Ishikawa (cell line): ENCODE measurements at regions not wholly inside any gene's neighbourhood (a gene's known extent, or its start where the extent isn't known, plus 50 kb on each side); places are given as distances from the start of the nearest gene placed in this dataset.

Source experiments
- CEBPB ChIP-seq: IDR thresholded peaks from 2 replicates; pipeline ENCODE4 v1.6.1; 2012
- CREB1 ChIP-seq: IDR thresholded peaks from 2 replicates; pipeline ENCODE4 v1.6.1; 2012; ENCODE audit warnings: low read depth
- EGR1 ChIP-seq: IDR thresholded peaks from 2 replicates; pipeline ENCODE4 v1.6.1; 2012
- EP300 ChIP-seq: IDR thresholded peaks from 2 replicates; pipeline ENCODE4 v1.6.1; 2012; ENCODE audit warnings: borderline replicate concordance
- FOXM1 ChIP-seq: IDR thresholded peaks from 2 replicates; pipeline ENCODE4 v1.6.1; 2012; ENCODE audit warnings: low read depth, borderline replicate concordance
- MAX ChIP-seq: IDR thresholded peaks from 2 replicates; pipeline ENCODE4 v1.6.1; 2012
- NFIC ChIP-seq: IDR thresholded peaks from 2 replicates; pipeline ENCODE4 v1.6.1; 2012
- RAD21 ChIP-seq: IDR thresholded peaks from 2 replicates; pipeline ENCODE4 v1.6.1; 2012; ENCODE audit warnings: low read depth
- REST ChIP-seq: IDR thresholded peaks from 2 replicates; pipeline ENCODE4 v1.6.1; 2012; ENCODE audit warnings: low read depth, mild to moderate bottlenecking
- TAF1 ChIP-seq: IDR thresholded peaks from 2 replicates; pipeline ENCODE4 v1.6.1; 2012; ENCODE audit warnings: low read depth, mild to moderate bottlenecking
- TCF12 ChIP-seq: IDR thresholded peaks from 2 replicates; pipeline ENCODE4 v1.6.1; 2012; ENCODE audit warnings: low read depth
- TEAD4 ChIP-seq: IDR thresholded peaks from 2 replicates; pipeline ENCODE4 v1.6.1; 2012
- USF1 ChIP-seq: IDR thresholded peaks from 2 replicates; pipeline ENCODE4 v1.6.1; 2012
- YY1 ChIP-seq: IDR thresholded peaks from 2 replicates; pipeline ENCODE4 v1.6.1; 2012; ENCODE audit warnings: low read depth
- ZBTB7A ChIP-seq: IDR thresholded peaks from 2 replicates; pipeline ENCODE4 v1.6.1; 2012; ENCODE audit warnings: low read depth

GRCh38 chr1:184297244-184297750, 89.5 kb upstream of the C1orf21 start:
- TF ChIP-seq USF1 (no peak), EGR1 (no peak), REST (no peak), NFIC (no peak)

- TF ChIP-seq USF1 (no peak), FOXM1 (no peak), CEBPB (no peak)
These were observed 88.1 kb upstream of the C1orf21 start for GRCh38 chr1:184298440-184299405.

GRCh38 chr1:184299406-184299790, 87.4 kb upstream of the C1orf21 start:
- TF ChIP-seq TEAD4 (no peak), USF1 (no peak), RAD21 (no peak), EGR1 (no peak), TCF12 (no peak), FOXM1 (no peak), TAF1 (no peak), NFIC (no peak), MAX (no peak), ZBTB7A (no peak), REST (no peak), EP300 (no peak)

- TF ChIP-seq CREB1 (no peak), MAX (no peak), TEAD4 (no peak), USF1 (no peak), RAD21 (no peak), FOXM1 (no peak), EGR1 (no peak), ZBTB7A (no peak), YY1 (no peak), CEBPB (no peak), TAF1 (no peak), REST (no peak), NFIC (no peak)
These were observed 87.0 kb upstream of the C1orf21 start for GRCh38 chr1:184299796-184300195.
